Neuronal stem cell (in vitro differentiated cells): ENCODE measurements at regions not wholly inside any gene's neighbourhood (a gene's known extent, or its start where the extent isn't known, plus 50 kb on each side); places are given as distances from the start of the nearest gene placed in this dataset.

Experiments used
- DNase-seq: peaks from one replicate; pipeline ENCODE4 v3.0.0-alpha.2; 2013; ENCODE audit warnings: low spot score
- H2AFZ ChIP-seq: one replicate; pipeline ENCODE4 v1.6.1; 2013; ENCODE audit warnings: mild to moderate bottlenecking, low read length, inconsistent platforms
- H2AK5ac ChIP-seq: 2 replicates; pipeline ENCODE4 v1.6.1; 2013; ENCODE audit warnings: low read depth, mild to moderate bottlenecking, inconsistent platforms, low read length, moderate library complexity, mixed read lengths
- H2BK120ac ChIP-seq: 2 replicates; pipeline ENCODE4 v1.6.1; 2013; ENCODE audit warnings: low read depth, mild to moderate bottlenecking, inconsistent platforms, low read length, moderate library complexity, mixed read lengths
- H2BK12ac ChIP-seq: one replicate; pipeline ENCODE4 v1.6.1; 2013; ENCODE audit warnings: low read length, inconsistent platforms
- H2BK15ac ChIP-seq: 2 replicates; pipeline ENCODE4 v1.6.1; 2013; ENCODE audit warnings: mild to moderate bottlenecking, low read length, inconsistent platforms, mixed read lengths
- H2BK5ac ChIP-seq: one replicate; pipeline ENCODE4 v1.6.1; 2013; ENCODE audit warnings: inconsistent platforms, mild to moderate bottlenecking, low read length, moderate library complexity
- H3K14ac ChIP-seq: one replicate; pipeline ENCODE4 v1.6.1; 2013; ENCODE audit warnings: low read length, inconsistent platforms
- H3K18ac ChIP-seq: 2 replicates; pipeline ENCODE4 v1.6.1; 2013; ENCODE audit warnings: low read length, inconsistent platforms
- H3K23ac ChIP-seq: 2 replicates; pipeline ENCODE4 v1.6.1; 2013; ENCODE audit warnings: low read depth, mild to moderate bottlenecking, mixed read lengths, low read length, inconsistent platforms; ENCODE audit not compliant: poor library complexity
- H3K27ac ChIP-seq: replicated peaks from 3 replicates; pipeline ENCODE4 v1.5.1; 2013; ENCODE audit warnings: low read length, inconsistent platforms
- H3K27me3 ChIP-seq, 3 experiments: 2 replicates each; pipeline ENCODE4 v1.6.1; 2013; ENCODE audit warnings: low read length in 3 of 3, mild to moderate bottlenecking in 2 of 3, inconsistent platforms in 1 of 3, low read depth in 1 of 3, mixed read lengths in 1 of 3, moderate library complexity in 1 of 3; ENCODE audit not compliant: control insufficient read depth in 3 of 3, insufficient read depth in 3 of 3
- H3K36me3 ChIP-seq, 2 donors: replicated peaks in 1 of 2; 2 replicates each; pipeline ENCODE4 v1.6.1; 2013; ENCODE audit warnings: low read length in 2 of 2; ENCODE audit not compliant: control insufficient read depth in 2 of 2, insufficient read depth in 2 of 2
- H3K4ac ChIP-seq: 2 replicates; pipeline ENCODE4 v1.6.1; 2013; ENCODE audit warnings: inconsistent platforms, mild to moderate bottlenecking, low read length, moderate library complexity
- H3K4me1 ChIP-seq, 2 donors: 1 replicate in 1 of 2; 2 replicates in 1 of 2; pipeline ENCODE4 v1.6.1; 2013; ENCODE audit warnings: low read length in 2 of 2, low read depth in 1 of 2; ENCODE audit not compliant: control insufficient read depth in 2 of 2, insufficient read depth in 1 of 2
- H3K4me2 ChIP-seq: one replicate; pipeline ENCODE4 v1.6.1; 2013; ENCODE audit warnings: mild to moderate bottlenecking, low read length, inconsistent platforms; ENCODE audit not compliant: insufficient read depth, poor library complexity, severe bottlenecking
- H3K4me3 ChIP-seq, 2 donors: 2 replicates each; pipeline ENCODE4 v1.5.1; 2013; ENCODE audit warnings: low read length in 2 of 2, mild to moderate bottlenecking in 2 of 2, inconsistent platforms in 1 of 2, moderate library complexity in 1 of 2
- H3K79me1 ChIP-seq: one replicate; pipeline ENCODE4 v1.6.1; 2013; ENCODE audit warnings: low read depth, mild to moderate bottlenecking, inconsistent platforms, low read length, moderate library complexity
- H3K9ac ChIP-seq: one replicate; pipeline ENCODE4 v1.6.1; 2013; ENCODE audit warnings: mild to moderate bottlenecking, low read depth, low read length, inconsistent platforms; ENCODE audit not compliant: poor library complexity
- H3K9me3 ChIP-seq, 2 donors: replicated peaks in 1 of 2; 2 replicates each; pipeline versions ENCODE3 to v1.6.1; 2013; ENCODE audit warnings: low read length in 2 of 2, mild to moderate bottlenecking in 2 of 2, inconsistent platforms in 1 of 2, low read depth in 1 of 2, mixed read lengths in 1 of 2, moderate library complexity in 1 of 2; ENCODE audit not compliant: control insufficient read depth in 2 of 2, insufficient read depth in 1 of 2
- H4K8ac ChIP-seq: one replicate; pipeline ENCODE4 v1.6.1; 2013; ENCODE audit warnings: low read depth, mild to moderate bottlenecking, inconsistent platforms, low read length, moderate library complexity
- H4K91ac ChIP-seq: one replicate; pipeline ENCODE4 v1.6.1; 2013; ENCODE audit warnings: low read length, low read depth, mild to moderate bottlenecking, inconsistent platforms; ENCODE audit not compliant: poor library complexity
- WGBS, 2 donors: extraction: QIAGEN DNeasy Blood & Tissue Kit; methylation state at CpG; one replicate each; pipeline ENCODE4 v1.1.7; 2013; ENCODE audit warnings: missing lambda C conversion rate in 2 of 2, mixed read lengths in 1 of 2; ENCODE audit not compliant: insufficient read length in 2 of 2, insufficient replicate concordance in 1 of 2; ENCODE audit errors: extremely low coverage in 2 of 2; 5-methylcytosine and 5-hydroxymethylcytosine counted together

DNA sequence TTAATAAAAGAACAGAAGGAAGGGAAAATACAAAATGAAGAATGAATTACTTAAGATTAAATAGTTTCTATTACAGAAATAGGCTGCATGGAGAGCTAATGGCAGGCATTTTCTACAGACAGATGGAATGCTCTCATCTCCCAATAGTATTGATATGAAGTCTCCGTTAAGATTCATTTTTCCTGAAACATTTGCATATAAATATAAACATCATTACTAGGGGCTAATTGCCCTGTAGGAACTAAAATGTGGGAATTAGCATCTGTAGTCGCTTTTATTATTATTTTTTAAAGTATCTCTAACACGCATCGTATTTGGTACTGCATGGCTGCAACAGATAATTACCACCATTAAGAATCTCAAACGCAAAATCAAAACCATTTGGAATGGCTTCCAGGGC lies 2275.5 kb downstream of the MAT2B start:
- H4K8ac ChIP-seq: no peak overlapping the region
- H3K4me1 ChIP-seq: peaks cover 2 to 4% of the 10 kb centered on the region in 2 donors
- no peak overlapping the region for H4K91ac ChIP-seq
- H3K36me3 ChIP-seq: no peaks in the 10 kb centered on the region
- DNase-seq: no peak
- no peaks in the 10 kb centered on the region for H3K9me3 ChIP-seq
- no peaks in the 10 kb centered on the region for H3K79me1 ChIP-seq
- no peak overlapping the region for H3K9ac ChIP-seq
- no peak overlapping the region for H2BK15ac ChIP-seq
- H2AK5ac ChIP-seq: no peak overlapping the region
- no peak overlapping the region for H3K14ac ChIP-seq
- H3K23ac ChIP-seq: no peak overlapping the region
- no peak overlapping the region for H3K4ac ChIP-seq
- H2BK120ac ChIP-seq: no peak overlapping the region
- WGBS, 2 donors: no CpG with 5 or more reads among the region's 5 CpGs
- no peak overlapping the region for H2BK5ac ChIP-seq
- no peak overlapping the region for H3K18ac ChIP-seq
- no peak overlapping the region for H3K4me3 ChIP-seq
- H3K27me3 ChIP-seq: no peaks in the 10 kb centered on the region
- H2BK12ac ChIP-seq: no peak overlapping the region
- no peak overlapping the region for H3K4me2 ChIP-seq
- no peak overlapping the region for H2AFZ ChIP-seq
- no peak overlapping the region for H3K27ac ChIP-seq

GRCh38 chr5:165781738-165782137 lies 2276.3 kb downstream of the MAT2B start:
- Histone ChIP-seq H3K9me3 (no peaks in the 10 kb centered on the region), H3K79me1 (no peaks in the 10 kb centered on the region), H3K4me3 (no peak overlapping the region), H3K18ac (no peak overlapping the region), H3K4me2 (no peak overlapping the region), H4K91ac (no peak overlapping the region), H2BK5ac (no peak overlapping the region), H2BK12ac (no peak overlapping the region), H2AFZ (no peak overlapping the region), H2BK15ac (no peak overlapping the region), H3K9ac (no peak overlapping the region), H3K27ac (no peak overlapping the region), H3K4me1 (peaks cover 2 to 4% of the 10 kb centered on the region in 2 donors), H3K4ac (no peak overlapping the region), H2BK120ac (no peak overlapping the region), H2AK5ac (no peak overlapping the region), H3K27me3 (no peaks in the 10 kb centered on the region), H4K8ac (no peak overlapping the region), H3K36me3 (no peaks in the 10 kb centered on the region), H3K14ac (no peak overlapping the region), H3K23ac (no peak overlapping the region)
- no peak for DNase-seq
- no CpG with 5 or more reads among the region's 4 CpGs for WGBS, 2 donors

DNA sequence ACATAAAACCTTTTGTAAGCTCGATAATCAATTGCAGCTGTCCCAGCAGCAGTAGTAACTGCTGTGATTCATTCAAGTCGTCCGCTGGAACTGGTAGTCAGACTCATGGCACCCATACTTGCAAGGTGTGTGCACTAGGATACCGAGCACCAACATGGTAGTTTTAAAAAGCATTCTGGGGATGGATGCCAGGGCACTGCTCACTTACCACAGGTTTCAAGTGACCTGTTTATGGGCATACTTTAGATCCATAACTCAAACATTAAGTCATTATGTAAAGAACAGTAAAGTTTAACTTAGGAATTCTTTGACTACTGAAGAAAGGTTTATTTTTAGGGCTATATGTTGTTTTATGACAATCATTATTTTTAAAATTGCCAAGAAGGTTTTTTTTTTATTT lies 2277.6 kb downstream of the MAT2B start:
- Histone ChIP-seq H2BK5ac (no peak overlapping the region), H3K4me2 (no peak overlapping the region), H3K4me1 (peaks cover 2 to 4% of the 10 kb centered on the region in 2 donors), H2BK15ac (no peak overlapping the region), H3K27ac (no peak overlapping the region), H3K18ac (no peak overlapping the region), H3K14ac (no peak overlapping the region), H2AFZ (no peak overlapping the region), H3K36me3 (no peaks in the 10 kb centered on the region), H3K9me3 (no peaks in the 10 kb centered on the region), H3K27me3 (no peaks in the 10 kb centered on the region), H3K4ac (no peak overlapping the region), H3K79me1 (no peaks in the 10 kb centered on the region), H2BK120ac (no peak overlapping the region), H4K8ac (no peak overlapping the region), H3K9ac (no peak overlapping the region), H3K23ac (no peak overlapping the region), H2AK5ac (no peak overlapping the region), H2BK12ac (no peak overlapping the region), H3K4me3 (no peak overlapping the region), H4K91ac (no peak overlapping the region)
- DNase-seq: no peak
- WGBS, 2 donors: no CpG with 5 or more reads among the region's 4 CpGs

DNA sequence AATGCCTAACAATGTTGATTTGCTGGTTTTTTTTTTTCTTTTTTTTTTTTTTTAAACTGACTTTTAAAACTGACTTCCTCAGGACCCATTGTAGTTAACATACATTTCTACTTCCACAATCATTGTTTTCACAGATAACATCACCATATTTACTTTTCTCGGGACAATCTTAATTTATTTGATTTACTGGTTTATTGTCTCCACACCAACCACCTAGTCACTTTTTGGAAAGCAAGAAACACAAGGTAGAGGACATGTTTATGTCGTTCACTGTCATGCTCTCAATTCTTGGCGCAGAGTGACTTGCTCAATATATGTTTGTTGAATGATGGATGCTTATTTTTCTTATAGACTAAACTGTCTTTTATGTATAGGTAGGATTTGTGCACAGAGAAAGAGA lies 2280.7 kb downstream of the MAT2B start:
- Histone ChIP-seq H3K23ac (no peak overlapping the region), H2BK120ac (no peak overlapping the region), H3K36me3 (no peaks in the 10 kb centered on the region), H2BK12ac (no peak overlapping the region), H2AK5ac (no peak overlapping the region), H4K8ac (no peak overlapping the region), H3K9ac (no peak overlapping the region), H3K9me3 (no peaks in the 10 kb centered on the region), H3K4me3 (no peak overlapping the region), H2BK15ac (no peak overlapping the region), H3K4me1 (peaks cover 2 to 4% of the 10 kb centered on the region in 2 donors), H3K27me3 (no peaks in the 10 kb centered on the region), H3K79me1 (no peaks in the 10 kb centered on the region), H2AFZ (no peak overlapping the region), H3K4me2 (no peak overlapping the region), H3K18ac (no peak overlapping the region), H3K4ac (no peak overlapping the region), H3K14ac (no peak overlapping the region), H3K27ac (no peak overlapping the region), H2BK5ac (no peak overlapping the region), H4K91ac (no peak overlapping the region)
- DNase-seq: no peak
- WGBS, 2 donors: no CpG with 5 or more reads among the region's 3 CpGs
